SK-N-SH (cell line): ENCODE measurements at regions not wholly inside any gene's neighbourhood (a gene's known extent, or its start where the extent isn't known, plus 50 kb on each side); places are given as distances from the start of the nearest gene placed in this dataset.

Experiments used
- CTCF ChIA-PET: fragments of 300-600, 350-600 bp; formaldehyde crosslinking; extraction: SDS; loops from one replicate; lab custom pipeline; 2021; lab: Yijun Ruan, JAX
- POLR2A ChIA-PET: fragments of 350-600 bp; sonication (Branson Sonifier 250); formaldehyde crosslinking; extraction: SDS; loops from one replicate; lab custom pipeline; 2020; ENCODE audit warnings: antibody characterized with exemption, inconsistent platforms; lab: Yijun Ruan, JAX
- DNase-seq: peaks from one replicate; pipeline ENCODE4 v3.0.0; 2012
- H2AFZ ChIP-seq: fragments of 200-600 bp; sonication (generic); 2 replicates; pipeline ENCODE4 v1.8.1; 2016; ENCODE audit warnings: antibody characterized with exemption, mild to moderate bottlenecking, low read depth
- H3F3A ChIP-seq: fragments of 200-600 bp; sonication (generic); replicated peaks from 2 replicates; pipeline ENCODE3; 2016; ENCODE audit warnings: antibody characterized with exemption, mild to moderate bottlenecking; ENCODE audit not compliant: insufficient read depth
- H3K27ac ChIP-seq, 2 experiments: fragments of 200-500 bp in 1 of 2; fragments of 200-600 bp in 1 of 2; sonication (Bioruptor generic) in 1 of 2; sonication (generic), shearing (Covaris generic) in 1 of 2; 2 replicates each; pipeline versions ENCODE4 v1.5.1 to v1.6.1; 2014 to 2016; ENCODE audit warnings: low read depth in 2 of 2, inconsistent platforms in 1 of 2, low read length in 1 of 2, mild to moderate bottlenecking in 1 of 2, mixed read lengths in 1 of 2
- H3K27me3 ChIP-seq: fragments of 200-600 bp; sonication (generic), shearing (Covaris generic); 2 replicates; pipeline ENCODE4 v1.6.1; 2016; ENCODE audit warnings: mixed run types; ENCODE audit not compliant: insufficient read depth
- H3K36me3 ChIP-seq, 2 experiments: fragments of 200-500 bp in 1 of 2; fragments of 200-600 bp in 1 of 2; sonication (Bioruptor generic) in 1 of 2; sonication (generic) in 1 of 2; replicated peaks in 1 of 2; 2 replicates each; pipeline versions ENCODE3 to v1.5.1; 2014 to 2016; ENCODE audit warnings: low read length in 1 of 2, mild to moderate bottlenecking in 1 of 2; ENCODE audit not compliant: insufficient read depth in 2 of 2, control insufficient read depth in 1 of 2
- H3K4me1 ChIP-seq, 2 experiments: fragments of 200-500 bp in 1 of 2; fragments of 200-600 bp in 1 of 2; sonication (Bioruptor generic) in 1 of 2; sonication (generic), shearing (Covaris generic) in 1 of 2; 2 replicates each; pipeline versions ENCODE4 v1.5.1 to v1.6.1; 2014 to 2016; ENCODE audit warnings: low read depth in 1 of 2, low read length in 1 of 2, mixed run types in 1 of 2; ENCODE audit not compliant: insufficient read depth in 2 of 2, control insufficient read depth in 1 of 2
- H3K4me2 ChIP-seq: fragments of 200-600 bp; sonication (generic), shearing (Covaris generic); 2 replicates; pipeline ENCODE4 v1.6.1; 2017; ENCODE audit warnings: mixed run types
- H3K4me3 ChIP-seq, 2 experiments: fragments of 200-500 bp in 1 of 2; fragments of 200-600 bp in 1 of 2; sonication (Bioruptor generic) in 1 of 2; sonication (generic), shearing (Covaris generic) in 1 of 2; 2 replicates each; pipeline versions ENCODE4 v1.5.1 to v1.8.1; 2014 to 2016; ENCODE audit warnings: low read depth in 2 of 2, inconsistent platforms in 1 of 2, low read length in 1 of 2, mild to moderate bottlenecking in 1 of 2, mixed read lengths in 1 of 2, moderate library complexity in 1 of 2
- H3K79me2 ChIP-seq: fragments of 200-600 bp; sonication (generic); 2 replicates; pipeline ENCODE4 v1.8.1; 2017; ENCODE audit warnings: mild to moderate bottlenecking; ENCODE audit not compliant: insufficient read depth
- H3K9ac ChIP-seq: fragments of 200-600 bp; sonication (generic); 2 replicates; pipeline ENCODE4 v1.6.1; 2017; ENCODE audit warnings: mixed run types
- H3K9me2 ChIP-seq: fragments of 200-600 bp; sonication (generic); 2 replicates; pipeline ENCODE4 v1.6.1; 2017; ENCODE audit warnings: mixed run types
- H3K9me3 ChIP-seq: fragments of 200-600 bp; sonication (generic); 2 replicates; pipeline ENCODE4 v1.6.1; 2017; ENCODE audit warnings: mixed run types, mild to moderate bottlenecking, moderate library complexity
- H4K20me1 ChIP-seq: fragments of 200-600 bp; sonication (generic); 2 replicates; pipeline ENCODE4 v1.6.1; 2017; ENCODE audit warnings: mild to moderate bottlenecking, mixed run types; ENCODE audit not compliant: insufficient read depth
- CTCF ChIP-seq: fragments of 200-600 bp; sonication (generic); IDR thresholded peaks from 2 replicates; pipeline ENCODE4 v1.6.1; 2017; ENCODE audit warnings: antibody characterized with exemption, mild to moderate bottlenecking, moderate library complexity
- EP300 ChIP-seq, 2 experiments: IDR thresholded peaks; 2 replicates each; pipeline versions ENCODE4 v1.4.0 to v1.6.1; 2012; ENCODE audit warnings: borderline replicate concordance in 1 of 2, low read depth in 1 of 2, low read length in 1 of 2
- FOXJ3 ChIP-seq: sonication (generic); formaldehyde crosslinking; IDR thresholded peaks from 2 replicates; pipeline ENCODE4 v1.5.1; 2020; ENCODE audit warnings: mild to moderate bottlenecking, missing genetic modification reagents
- GABPA ChIP-seq: IDR thresholded peaks from 2 replicates; pipeline ENCODE4 v1.4.0; 2012; ENCODE audit warnings: low read depth, mild to moderate bottlenecking
- GATA2 ChIP-seq: sonication (generic); formaldehyde crosslinking; IDR thresholded peaks from 2 replicates; pipeline ENCODE4 v1.5.0; 2020; ENCODE audit warnings: mild to moderate bottlenecking, missing genetic modification reagents
- JUND ChIP-seq: IDR thresholded peaks from 2 replicates; pipeline ENCODE4 v1.4.0; 2012
- MXI1 ChIP-seq: IDR thresholded peaks from 2 replicates; pipeline ENCODE4 v1.6.1; 2012; ENCODE audit warnings: mild to moderate bottlenecking, low read depth, low read length, improper control_type of control experiment
- NFIC ChIP-seq: IDR thresholded peaks from 2 replicates; pipeline ENCODE4 v1.4.0; 2012; ENCODE audit warnings: borderline replicate concordance
- POLR2AphosphoS5 ChIP-seq: IDR thresholded peaks from 2 replicates; pipeline ENCODE4 v1.6.1; 2012; ENCODE audit warnings: low read depth, low read length
- RXRA ChIP-seq: IDR thresholded peaks from 2 replicates; pipeline ENCODE4 v1.4.0; 2012; ENCODE audit warnings: low read depth, mild to moderate bottlenecking, borderline replicate concordance
- SIN3A ChIP-seq: IDR thresholded peaks from 2 replicates; pipeline ENCODE4 v1.6.1; 2012; ENCODE audit warnings: low read depth, mild to moderate bottlenecking, low read length, moderate library complexity, borderline replicate concordance
- TAF1 ChIP-seq: IDR thresholded peaks from 2 replicates; pipeline ENCODE4 v1.6.1; 2012; ENCODE audit warnings: low read depth, mild to moderate bottlenecking, low read length, moderate library complexity, borderline replicate concordance
- TCF12 ChIP-seq: IDR thresholded peaks from 2 replicates; pipeline ENCODE4 v1.4.0; 2012
- TEAD4 ChIP-seq: IDR thresholded peaks from 2 replicates; pipeline ENCODE4 v1.4.0; 2012; ENCODE audit warnings: mild to moderate bottlenecking, borderline replicate concordance; ENCODE audit not compliant: insufficient read depth
- WGBS: methylation state at CpG from one replicate; pipeline ENCODE4 v1.1.6; 2017; ENCODE audit warnings: low lambda C conversion rate; 5-methylcytosine and 5-hydroxymethylcytosine counted together
- TF ChIP-seq, protein P1 (sequence below): fragments of 150-350 bp; IDR thresholded peaks from 2 replicates; pipeline ENCODE4 v1.6.1; 2017; ENCODE audit warnings: antibody characterized with exemption, low read length, low read depth, borderline replicate concordance
- TF ChIP-seq, protein P2 (sequence below): IDR thresholded peaks from 2 replicates; pipeline ENCODE4 v1.6.1; 2012; ENCODE audit warnings: mild to moderate bottlenecking, low read depth, low read length, moderate library complexity
- TF ChIP-seq, protein P3 (sequence below): IDR thresholded peaks from 2 replicates; pipeline ENCODE4 v1.4.0; 2012; ENCODE audit warnings: low read depth
- TF ChIP-seq, protein P4 (sequence below): fragments of 150-350 bp; IDR thresholded peaks from 2 replicates; pipeline ENCODE4 v1.6.1; 2016; ENCODE audit warnings: mild to moderate bottlenecking, low read depth, low read length

DNA sequence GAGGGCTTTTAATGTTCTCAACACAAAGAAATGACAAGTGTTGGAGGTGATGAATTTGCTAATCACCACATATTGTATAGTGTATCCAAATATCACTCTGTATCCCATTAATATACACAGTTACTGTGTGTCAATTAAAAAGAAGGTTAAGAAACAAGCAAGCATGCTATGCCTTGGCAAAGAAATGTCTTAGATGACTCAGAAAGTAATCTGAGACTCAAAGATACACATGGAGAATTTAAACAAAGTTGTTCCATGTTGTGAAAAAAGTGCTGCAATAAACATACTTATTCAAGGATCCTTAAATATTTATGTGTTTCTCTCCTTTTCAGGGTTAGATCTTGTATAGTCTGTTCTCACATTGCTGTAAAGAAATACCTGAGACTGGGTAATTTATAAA is 300.9 kb downstream of the DHX35 start:
- Histone ChIP-seq H3K27me3 (no peaks in the 10 kb centered on the region), H3K36me3 (no peaks in the 10 kb centered on the region), H4K20me1 (no peaks in the 10 kb centered on the region), H3K9me3 (no peaks in the 10 kb centered on the region)
- TF ChIP-seq MXI1, result no peak
- TF ChIP-seq, protein P1, sequence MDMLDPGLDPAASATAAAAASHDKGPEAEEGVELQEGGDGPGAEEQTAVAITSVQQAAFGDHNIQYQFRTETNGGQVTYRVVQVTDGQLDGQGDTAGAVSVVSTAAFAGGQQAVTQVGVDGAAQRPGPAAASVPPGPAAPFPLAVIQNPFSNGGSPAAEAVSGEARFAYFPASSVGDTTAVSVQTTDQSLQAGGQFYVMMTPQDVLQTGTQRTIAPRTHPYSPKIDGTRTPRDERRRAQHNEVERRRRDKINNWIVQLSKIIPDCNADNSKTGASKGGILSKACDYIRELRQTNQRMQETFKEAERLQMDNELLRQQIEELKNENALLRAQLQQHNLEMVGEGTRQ, result no peak
- no peak for TF ChIP-seq NFIC
- TF ChIP-seq TEAD4, result no peak
- no peak for TF ChIP-seq EP300 (IDR thresholded peaks at IDR 0.05; ENCODE audit: borderline replicate concordance in 1 of 2, low read depth in 1 of 2, low read length in 1 of 2)
- TF ChIP-seq, protein P2, sequence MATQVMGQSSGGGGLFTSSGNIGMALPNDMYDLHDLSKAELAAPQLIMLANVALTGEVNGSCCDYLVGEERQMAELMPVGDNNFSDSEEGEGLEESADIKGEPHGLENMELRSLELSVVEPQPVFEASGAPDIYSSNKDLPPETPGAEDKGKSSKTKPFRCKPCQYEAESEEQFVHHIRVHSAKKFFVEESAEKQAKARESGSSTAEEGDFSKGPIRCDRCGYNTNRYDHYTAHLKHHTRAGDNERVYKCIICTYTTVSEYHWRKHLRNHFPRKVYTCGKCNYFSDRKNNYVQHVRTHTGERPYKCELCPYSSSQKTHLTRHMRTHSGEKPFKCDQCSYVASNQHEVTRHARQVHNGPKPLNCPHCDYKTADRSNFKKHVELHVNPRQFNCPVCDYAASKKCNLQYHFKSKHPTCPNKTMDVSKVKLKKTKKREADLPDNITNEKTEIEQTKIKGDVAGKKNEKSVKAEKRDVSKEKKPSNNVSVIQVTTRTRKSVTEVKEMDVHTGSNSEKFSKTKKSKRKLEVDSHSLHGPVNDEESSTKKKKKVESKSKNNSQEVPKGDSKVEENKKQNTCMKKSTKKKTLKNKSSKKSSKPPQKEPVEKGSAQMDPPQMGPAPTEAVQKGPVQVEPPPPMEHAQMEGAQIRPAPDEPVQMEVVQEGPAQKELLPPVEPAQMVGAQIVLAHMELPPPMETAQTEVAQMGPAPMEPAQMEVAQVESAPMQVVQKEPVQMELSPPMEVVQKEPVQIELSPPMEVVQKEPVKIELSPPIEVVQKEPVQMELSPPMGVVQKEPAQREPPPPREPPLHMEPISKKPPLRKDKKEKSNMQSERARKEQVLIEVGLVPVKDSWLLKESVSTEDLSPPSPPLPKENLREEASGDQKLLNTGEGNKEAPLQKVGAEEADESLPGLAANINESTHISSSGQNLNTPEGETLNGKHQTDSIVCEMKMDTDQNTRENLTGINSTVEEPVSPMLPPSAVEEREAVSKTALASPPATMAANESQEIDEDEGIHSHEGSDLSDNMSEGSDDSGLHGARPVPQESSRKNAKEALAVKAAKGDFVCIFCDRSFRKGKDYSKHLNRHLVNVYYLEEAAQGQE, result no peak
- no peak for TF ChIP-seq FOXJ3 (CRISPR knock-in tag)
- no peak for TF ChIP-seq CTCF
- TF ChIP-seq TAF1, result no peak
- TF ChIP-seq, all 33 proteins: peak for 0
- no peak for DNase-seq
- Histone ChIP-seq H3K27ac (no peak overlapping the region), H3K9ac (no peak overlapping the region), H3K9me2 (no peaks in the 10 kb centered on the region), H3K4me2 (no peak overlapping the region), H3K4me3 (no peak overlapping the region), H3F3A (no peaks in the 10 kb centered on the region), H2AFZ (no peak overlapping the region), H3K4me1 (peaks cover 0 to 19% of the 10 kb centered on the region in 2 experiments; a peak in 2 of 4 replicates), H3K79me2 (no peaks in the 10 kb centered on the region)
- POLR2A ChIA-PET, result no interaction called here
- CTCF ChIA-PET, result interaction anchor here (0.9 to 2.4 kb wide), 5 partner anchors 14 to 611 kb away, joined by 3 to 9 read pairs (median 4); no protein-coding TSS in a partner anchor

- Histone ChIP-seq H3F3A (no peaks in the 10 kb centered on the region), H4K20me1 (no peaks in the 10 kb centered on the region), H3K36me3 (no peaks in the 10 kb centered on the region), H3K9ac (no peak overlapping the region), H3K9me2 (no peaks in the 10 kb centered on the region), H3K4me3 (no peak overlapping the region), H3K79me2 (no peaks in the 10 kb centered on the region), H3K4me2 (no peak overlapping the region), H3K9me3 (no peaks in the 10 kb centered on the region), H3K27ac (peak overlapping the region in 1 of 2 experiments; percentile 85; a peak in 2 of 4 replicates), H3K27me3 (no peaks in the 10 kb centered on the region), H2AFZ (no peak overlapping the region), H3K4me1 (peaks cover 0 to 20% of the 10 kb centered on the region in 2 experiments; a peak in 2 of 4 replicates)
- CTCF ChIA-PET, result interaction anchor here (0.8 to 5.0 kb wide), 10 partner anchors 9 to 618 kb away, joined by 3 to 39 read pairs (median 4); no protein-coding TSS in a partner anchor
- DNase-seq, result no peak
- POLR2A ChIA-PET, result no interaction called here
- 38% methylated on average over 2 of the region's 2 CpGs for WGBS
- TF ChIP-seq NFIC, result no peak
- TF ChIP-seq, protein P3, sequence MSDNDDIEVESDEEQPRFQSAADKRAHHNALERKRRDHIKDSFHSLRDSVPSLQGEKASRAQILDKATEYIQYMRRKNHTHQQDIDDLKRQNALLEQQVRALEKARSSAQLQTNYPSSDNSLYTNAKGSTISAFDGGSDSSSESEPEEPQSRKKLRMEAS, result no peak
- no peak for TF ChIP-seq TCF12
- TF ChIP-seq EP300 (IDR thresholded peaks at IDR 0.05; ENCODE audit: borderline replicate concordance in 1 of 2, low read depth in 1 of 2, low read length in 1 of 2), result no peak
- TF ChIP-seq, protein P4, sequence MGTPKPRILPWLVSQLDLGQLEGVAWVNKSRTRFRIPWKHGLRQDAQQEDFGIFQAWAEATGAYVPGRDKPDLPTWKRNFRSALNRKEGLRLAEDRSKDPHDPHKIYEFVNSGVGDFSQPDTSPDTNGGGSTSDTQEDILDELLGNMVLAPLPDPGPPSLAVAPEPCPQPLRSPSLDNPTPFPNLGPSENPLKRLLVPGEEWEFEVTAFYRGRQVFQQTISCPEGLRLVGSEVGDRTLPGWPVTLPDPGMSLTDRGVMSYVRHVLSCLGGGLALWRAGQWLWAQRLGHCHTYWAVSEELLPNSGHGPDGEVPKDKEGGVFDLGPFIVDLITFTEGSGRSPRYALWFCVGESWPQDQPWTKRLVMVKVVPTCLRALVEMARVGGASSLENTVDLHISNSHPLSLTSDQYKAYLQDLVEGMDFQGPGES, result no peak
- no peak for TF ChIP-seq FOXJ3 (CRISPR knock-in tag)
- no peak for TF ChIP-seq JUND
- no peak for TF ChIP-seq SIN3A
- no peak for TF ChIP-seq GATA2
- no peak for TF ChIP-seq POLR2AphosphoS5
- TF ChIP-seq RXRA, result no peak
- no peak for TF ChIP-seq GABPA
Measured at GRCh38 chr20:39259808-39260207, 297.7 kb downstream of the DHX35 start.
